Ovary (tissue), 3 donors: ENCODE measurements at regions not wholly inside any gene's neighbourhood (a gene's known extent, or its start where the extent isn't known, plus 50 kb on each side); places are given as distances from the start of the nearest gene placed in this dataset.

ENCODE experiments used
- CTCF ChIP-seq, 3 donors: fragments of 450-650 bp in 2 of 3; fragments of 200-600 bp in 1 of 3; IDR thresholded peaks; one replicate each; pipeline versions ENCODE4 v1.5.1 to v1.8.0; 2016 to 2022; ENCODE audit warnings: antibody characterized with exemption in 3 of 3, mild to moderate bottlenecking in 1 of 3
- POLR2A ChIP-seq: fragments of 450-650 bp; IDR thresholded peaks from one replicate; pipeline ENCODE4 v1.6.1; 2017; ENCODE audit warnings: antibody characterized with exemption, mild to moderate bottlenecking, moderate library complexity
- donor health status: DM: no; HTN: no; CAD: no.

- TF ChIP-seq POLR2A (no peak), CTCF (IDR thresholded peaks at IDR 0.05) (no peak)
These were observed 98.1 kb upstream of the ASCC3 start for GRCh38 chr6:100979267-100979666.
